AG09319 (cell line): ENCODE measurements at regions not wholly inside any gene's neighbourhood (a gene's known extent, or its start where the extent isn't known, plus 50 kb on each side); places are given as distances from the start of the nearest gene placed in this dataset.

Experiments used
- DNase-seq: peaks from one replicate; pipeline ENCODE4 v3.0.0-alpha.2; 2010; ENCODE audit warnings: low read depth; ENCODE audit errors: extremely low read depth
- TF ChIP-seq, protein P1 (sequence below): IDR thresholded peaks from 2 replicates; pipeline ENCODE4 v1.5.1; 2011; ENCODE audit warnings: low read depth, mild to moderate bottlenecking, inconsistent platforms, low read length, moderate library complexity

DNA sequence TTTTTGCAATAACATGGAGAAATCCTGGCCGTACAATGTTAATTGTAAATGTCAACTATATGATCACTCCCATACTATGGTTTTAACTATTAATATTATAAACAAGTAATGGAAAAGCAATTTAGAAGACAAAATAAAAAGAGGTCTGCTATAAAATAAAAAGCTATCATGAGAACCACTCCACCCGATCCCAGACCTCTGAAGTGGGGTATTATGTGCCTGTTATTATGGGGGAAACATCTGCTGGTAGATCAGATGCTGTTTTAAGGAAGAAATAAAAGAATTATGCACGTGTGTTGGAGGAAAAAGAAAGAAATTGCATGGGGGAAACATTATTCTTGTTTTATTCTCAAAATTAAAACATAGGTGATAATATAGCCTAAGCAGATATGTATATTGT is 615.7 kb upstream of the ARID1B start:
- TF ChIP-seq, protein P1, sequence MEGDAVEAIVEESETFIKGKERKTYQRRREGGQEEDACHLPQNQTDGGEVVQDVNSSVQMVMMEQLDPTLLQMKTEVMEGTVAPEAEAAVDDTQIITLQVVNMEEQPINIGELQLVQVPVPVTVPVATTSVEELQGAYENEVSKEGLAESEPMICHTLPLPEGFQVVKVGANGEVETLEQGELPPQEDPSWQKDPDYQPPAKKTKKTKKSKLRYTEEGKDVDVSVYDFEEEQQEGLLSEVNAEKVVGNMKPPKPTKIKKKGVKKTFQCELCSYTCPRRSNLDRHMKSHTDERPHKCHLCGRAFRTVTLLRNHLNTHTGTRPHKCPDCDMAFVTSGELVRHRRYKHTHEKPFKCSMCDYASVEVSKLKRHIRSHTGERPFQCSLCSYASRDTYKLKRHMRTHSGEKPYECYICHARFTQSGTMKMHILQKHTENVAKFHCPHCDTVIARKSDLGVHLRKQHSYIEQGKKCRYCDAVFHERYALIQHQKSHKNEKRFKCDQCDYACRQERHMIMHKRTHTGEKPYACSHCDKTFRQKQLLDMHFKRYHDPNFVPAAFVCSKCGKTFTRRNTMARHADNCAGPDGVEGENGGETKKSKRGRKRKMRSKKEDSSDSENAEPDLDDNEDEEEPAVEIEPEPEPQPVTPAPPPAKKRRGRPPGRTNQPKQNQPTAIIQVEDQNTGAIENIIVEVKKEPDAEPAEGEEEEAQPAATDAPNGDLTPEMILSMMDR: no peak
- no peak for DNase-seq

DNA sequence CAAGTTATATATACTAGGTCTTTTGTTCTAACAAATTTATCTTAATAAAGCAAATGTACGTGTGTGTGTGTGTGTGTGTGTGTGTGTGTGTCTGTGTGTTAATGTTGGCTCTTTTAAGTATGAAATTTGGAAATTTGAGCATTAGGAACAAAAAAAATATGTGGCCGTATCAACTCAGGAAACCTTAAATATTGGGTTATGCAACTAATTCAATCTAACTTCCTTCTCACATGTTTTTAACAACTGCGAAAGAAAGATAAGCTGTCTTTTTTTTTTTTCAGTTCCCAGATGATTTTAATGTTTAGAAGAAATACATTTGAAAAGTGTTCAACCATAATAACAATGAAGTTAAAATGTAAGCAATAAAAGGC is 616.4 kb upstream of the ARID1B start:
- TF ChIP-seq, protein P1: no peak

DNA sequence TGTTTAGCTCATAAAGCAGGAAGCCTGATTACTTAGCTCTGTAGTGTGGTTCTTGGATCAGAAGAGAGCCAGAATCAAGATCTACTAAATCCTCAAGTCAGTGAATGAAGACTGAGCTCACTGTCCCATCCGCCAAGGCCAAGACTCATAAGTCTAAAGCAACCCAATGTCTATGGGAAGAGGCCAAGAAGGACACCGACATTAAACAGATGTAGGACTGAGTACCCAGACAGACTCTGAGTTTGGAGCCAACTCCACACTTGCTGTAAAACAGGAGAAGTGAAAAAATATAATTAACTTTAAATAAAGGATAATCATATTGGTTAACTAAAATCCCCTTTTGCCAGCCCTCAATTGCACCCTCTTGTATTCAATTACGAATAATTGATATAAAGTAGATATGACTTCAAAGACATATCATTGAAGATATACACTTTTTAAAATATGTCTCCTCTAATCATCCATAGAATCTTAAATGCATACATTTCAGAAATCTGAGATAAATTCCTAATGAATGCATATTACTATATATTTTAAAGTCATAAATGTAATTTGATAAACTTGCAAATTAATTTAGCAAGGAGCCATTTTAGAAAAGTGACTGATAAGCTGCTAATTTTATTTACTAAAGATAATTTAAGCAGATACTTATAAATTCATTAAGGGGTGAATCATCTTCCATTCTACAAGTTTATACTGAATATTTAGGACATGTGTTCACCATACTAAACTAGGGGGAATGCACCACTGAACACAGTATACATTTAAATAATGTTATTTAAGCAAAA is 617.0 kb upstream of the ARID1B start:
- TF ChIP-seq, protein P1: no peak
- no peak for DNase-seq

More for the DNA sequence above, 616.4 kb upstream of the ARID1B start:
- no peak for DNase-seq

DNA sequence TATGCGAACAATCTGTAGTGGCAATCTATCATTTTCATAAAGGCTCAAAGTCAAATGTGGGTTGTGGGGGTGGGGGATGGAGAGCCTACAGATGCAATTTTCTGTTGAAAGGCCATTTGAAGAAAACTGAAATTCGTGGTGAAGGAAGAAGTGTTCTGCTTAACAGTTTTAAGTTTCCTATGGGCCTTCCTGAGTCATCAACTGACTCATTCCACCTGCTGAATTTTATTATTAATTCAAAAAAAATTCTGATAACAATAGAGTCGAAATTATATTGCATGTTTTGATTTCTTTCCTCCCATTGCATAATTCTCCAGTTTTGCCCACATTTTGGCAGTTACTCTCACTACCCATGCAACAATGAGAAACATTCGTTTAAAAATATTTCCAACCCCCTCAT is 622.3 kb upstream of the ARID1B start:
- TF ChIP-seq, protein P1: no peak

DNA sequence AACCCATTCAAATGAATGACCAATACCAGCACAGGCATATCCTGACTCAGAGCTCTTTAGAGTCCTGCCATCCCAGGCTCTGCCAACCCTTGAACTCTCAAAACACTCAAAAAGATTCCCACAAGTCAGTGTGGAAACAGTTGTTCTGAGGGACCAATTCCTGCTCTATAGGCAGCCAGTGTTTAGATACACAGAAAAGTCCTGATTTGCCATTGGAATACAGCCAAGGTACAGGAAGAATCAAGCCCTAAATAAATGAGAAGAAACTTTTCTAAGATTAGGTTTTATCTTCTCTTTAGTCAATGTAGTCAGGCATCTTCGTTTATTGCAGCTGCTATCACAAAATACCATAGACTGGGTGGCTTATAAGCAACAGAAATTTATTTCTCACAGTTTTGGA is 626.8 kb upstream of the ARID1B start:
- DNase-seq: no peak
- TF ChIP-seq, protein P1: no peak

More for the DNA sequence above, 622.3 kb upstream of the ARID1B start:
- no peak for DNase-seq

DNA sequence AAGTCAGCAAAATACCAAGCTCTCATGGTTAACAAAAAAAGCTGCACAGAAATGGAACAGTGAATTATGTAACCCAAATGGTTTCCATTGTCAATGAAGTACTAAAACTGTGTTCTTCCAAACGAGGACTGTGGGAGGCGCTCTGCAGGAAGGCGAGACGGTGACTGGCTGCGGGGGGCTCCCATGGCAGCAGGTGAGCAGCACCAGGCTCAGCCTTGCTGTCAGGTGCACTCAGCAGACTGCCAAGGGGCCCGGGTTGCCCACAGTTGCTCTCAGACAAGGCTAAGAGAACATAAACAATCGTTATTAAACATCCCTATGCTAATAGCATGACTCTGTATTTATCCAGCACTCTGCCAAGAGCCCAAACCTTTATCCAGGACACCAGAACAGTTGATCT is 630.3 kb upstream of the ARID1B start:
- TF ChIP-seq, protein P1: no peak
- no peak for DNase-seq

DNA sequence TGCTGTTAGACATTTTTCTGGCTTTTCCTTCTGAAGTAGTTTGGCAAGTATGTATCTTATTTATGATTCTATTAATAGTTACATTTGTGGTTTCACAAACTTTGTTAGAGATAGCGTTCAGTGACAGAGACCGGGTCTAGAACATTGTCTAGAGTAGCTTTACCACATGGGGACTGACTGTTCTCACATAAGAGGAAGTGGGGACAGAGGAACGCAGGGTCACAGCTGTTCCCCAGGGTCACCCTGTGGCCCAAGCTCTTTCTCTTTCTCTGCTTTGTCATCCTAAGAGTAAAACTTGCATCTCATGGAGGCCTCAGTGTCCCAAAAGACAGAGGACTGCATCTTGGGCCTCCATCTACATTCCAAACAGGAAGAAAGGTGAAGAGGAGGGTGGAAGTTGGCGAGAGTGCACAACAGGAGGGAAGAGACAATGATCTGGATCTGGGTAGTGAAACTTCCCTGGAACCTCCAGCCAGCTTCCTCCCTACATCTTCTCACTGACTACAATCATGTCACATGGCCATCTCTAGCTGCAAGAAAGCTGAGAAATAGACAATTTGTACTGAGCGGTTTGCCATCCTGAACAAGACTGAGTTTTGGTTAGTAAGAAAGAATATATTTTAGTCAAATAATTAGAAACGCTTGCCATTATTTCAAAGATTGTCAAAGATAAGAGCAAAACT is 645.8 kb upstream of the ARID1B start:
- DNase-seq: no peak
- TF ChIP-seq, protein P1: no peak
